ENCODE measurements at regions not wholly inside any gene's neighbourhood (a gene's known extent, or its start where the extent isn't known, plus 50 kb on each side); places are given as distances from the start of the nearest gene placed in this dataset.

- DNase-seq: no peak
Measured at GRCh38 chr11:42054351-42054900, 595.0 kb upstream of the LRRC4C start.

- DNase-seq: no peak
Measured at GRCh38 chr11:42055606-42056005, 596.2 kb upstream of the LRRC4C start.

- DNase-seq: no peak
Measured at GRCh38 chr11:42058794-42059193, 599.3 kb upstream of the LRRC4C start.

- no peak for DNase-seq
Measured at GRCh38 chr11:42065199-42065598, 605.7 kb upstream of the LRRC4C start.

- no peak for DNase-seq
Measured at GRCh38 chr11:42066113-42066512, 606.7 kb upstream of the LRRC4C start.

- no peak for DNase-seq
Measured at GRCh38 chr11:42074306-42074705, 614.9 kb upstream of the LRRC4C start.

- DNase-seq: no peak
Measured at GRCh38 chr11:42075180-42075579, 615.7 kb upstream of the LRRC4C start.

- no peak for DNase-seq
Measured at GRCh38 chr11:42077794-42078193, 618.3 kb upstream of the LRRC4C start.

- no peak for DNase-seq
Measured at GRCh38 chr11:42085736-42086135, 626.3 kb upstream of the LRRC4C start.

- no peak for DNase-seq
Measured at GRCh38 chr11:42093541-42093940, 634.1 kb upstream of the LRRC4C start.

GRCh38 chr11:42098075-42098474, 638.6 kb upstream of the LRRC4C start:
- no peak for DNase-seq

- no peak for DNase-seq
Measured at GRCh38 chr11:42112866-42113265, 653.4 kb upstream of the LRRC4C start.

- no peak for DNase-seq
Measured at GRCh38 chr11:42114927-42115326, 655.5 kb upstream of the LRRC4C start.

- no peak for DNase-seq
Measured at GRCh38 chr11:42138454-42138853, 679.0 kb upstream of the LRRC4C start.

GRCh38 chr11:42145311-42145710, 685.9 kb upstream of the LRRC4C start:
- DNase-seq: no peak

- no peak for DNase-seq
Measured at GRCh38 chr11:42161886-42162285, 702.4 kb upstream of the LRRC4C start.

- DNase-seq: no peak
Measured at GRCh38 chr11:42169191-42169590, 709.7 kb upstream of the LRRC4C start.

- no peak for DNase-seq
Measured at GRCh38 chr11:42170601-42171000, 711.1 kb upstream of the LRRC4C start.

- no peak for DNase-seq
Measured at GRCh38 chr11:42171046-42171445, 711.6 kb upstream of the LRRC4C start.

- no peak for DNase-seq
Measured at GRCh38 chr11:42172441-42172840, 713.0 kb upstream of the LRRC4C start.

- no peak for DNase-seq
Measured at GRCh38 chr11:42175203-42175602, 715.8 kb upstream of the LRRC4C start.

GRCh38 chr11:42179216-42179615, 719.8 kb upstream of the LRRC4C start:
- no peak for DNase-seq

GRCh38 chr11:42195289-42196013, 736.0 kb upstream of the LRRC4C start:
- DNase-seq: no peak

- no peak for DNase-seq
Measured at GRCh38 chr11:42200311-42200710, 740.9 kb upstream of the LRRC4C start.

- DNase-seq: no peak
Measured at GRCh38 chr11:42201603-42202148, 742.2 kb upstream of the LRRC4C start.
